SU-DHL-6 (cell line): ENCODE measurements at regions not wholly inside any gene's neighbourhood (a gene's known extent, or its start where the extent isn't known, plus 50 kb on each side); places are given as distances from the start of the nearest gene placed in this dataset.
"Not testable (repeated sequence)": the region's sequence is repeated elsewhere in the genome, so short reads cannot be mapped to it uniquely, and the experiment has no call there.

ENCODE experiments used
- H2AFZ ChIP-seq: fragments of 200-600 bp; sonication (generic); 2 replicates; pipeline ENCODE4 v1.6.1; 2014; ENCODE audit warnings: low read depth, mild to moderate bottlenecking, moderate library complexity, mixed read lengths, antibody characterized with exemption, low read length; ENCODE audit not compliant: severe bottlenecking
- H3F3A ChIP-seq: fragments of 200-600 bp; shearing (Covaris generic); 2 replicates; pipeline ENCODE4 v1.6.0; 2016; ENCODE audit warnings: antibody characterized with exemption, mild to moderate bottlenecking; ENCODE audit not compliant: insufficient read depth
- H3K27ac ChIP-seq: fragments of 200-600 bp; sonication (generic); 2 replicates; pipeline ENCODE4 v1.5.1; 2016; ENCODE audit warnings: low read depth, mild to moderate bottlenecking, low read length, moderate library complexity, mixed read lengths
- H3K27me3 ChIP-seq: fragments of 200-600 bp; sonication (generic), shearing (Covaris generic); 2 replicates; pipeline ENCODE4 v1.6.0; 2014; ENCODE audit warnings: mild to moderate bottlenecking, low read length
- H3K36me3 ChIP-seq: fragments of 200-600 bp; sonication (generic); 2 replicates; pipeline ENCODE4 v1.6.1; 2014; ENCODE audit warnings: mild to moderate bottlenecking, low read length, mixed read lengths
- H3K4me2 ChIP-seq: fragments of 300-600, 200-600 bp; shearing (Covaris generic), sonication (generic); 2 replicates; pipeline ENCODE4 v1.6.0; 2014; ENCODE audit warnings: low read length, low read depth, mild to moderate bottlenecking; ENCODE audit not compliant: poor library complexity, severe bottlenecking
- H3K4me3 ChIP-seq: fragments of 200-600 bp; sonication (generic); 2 replicates; pipeline ENCODE4 v1.5.1; 2014; ENCODE audit warnings: antibody characterized with exemption, low read length, mild to moderate bottlenecking, mixed read lengths; ENCODE audit not compliant: insufficient read depth, poor library complexity, severe bottlenecking
- H3K79me2 ChIP-seq: fragments of 200-600 bp; sonication (generic); 2 replicates; pipeline ENCODE4 v1.6.1; 2014; ENCODE audit warnings: mild to moderate bottlenecking, low read length, moderate library complexity; ENCODE audit not compliant: insufficient read depth
- H3K9ac ChIP-seq: fragments of 200-600 bp; sonication (generic); 2 replicates; pipeline ENCODE4 v1.7.0; 2014; ENCODE audit warnings: mild to moderate bottlenecking, low read length
- H3K9me2 ChIP-seq: fragments of 200-600 bp; sonication (generic); replicated peaks from 2 replicates; pipeline ENCODE4 v1.6.1; 2014; ENCODE audit warnings: low read length; ENCODE audit not compliant: insufficient read depth
- H3K9me3 ChIP-seq: fragments of 200-600 bp; sonication (generic); 2 replicates; pipeline ENCODE4 v1.6.1; 2014; ENCODE audit warnings: low read length, mixed read lengths; ENCODE audit not compliant: insufficient read depth
- H4K20me1 ChIP-seq: fragments of 200-600 bp; sonication (generic); 2 replicates; pipeline ENCODE4 v1.6.1; 2014; ENCODE audit warnings: low read depth, mild to moderate bottlenecking, antibody characterized with exemption, low read length, moderate library complexity, mixed read lengths
- EZH2phosphoT487 ChIP-seq: fragments of 200-600 bp; sonication (generic), shearing (Covaris generic); conservative IDR thresholded peaks from 2 replicates; pipeline ENCODE4 v1.6.1; 2018; ENCODE audit warnings: mild to moderate bottlenecking, antibody characterized with exemption, low read length, moderate library complexity, mixed read lengths
- TF ChIP-seq, protein P1 (sequence below): fragments of 200-600 bp; sonication (generic); IDR thresholded peaks from one replicate; pipeline ENCODE4 v1.5.1; 2017; ENCODE audit warnings: antibody characterized with exemption, mild to moderate bottlenecking, low read length, moderate library complexity; ENCODE audit not compliant: insufficient read depth, poor library complexity, severe bottlenecking

DNA sequence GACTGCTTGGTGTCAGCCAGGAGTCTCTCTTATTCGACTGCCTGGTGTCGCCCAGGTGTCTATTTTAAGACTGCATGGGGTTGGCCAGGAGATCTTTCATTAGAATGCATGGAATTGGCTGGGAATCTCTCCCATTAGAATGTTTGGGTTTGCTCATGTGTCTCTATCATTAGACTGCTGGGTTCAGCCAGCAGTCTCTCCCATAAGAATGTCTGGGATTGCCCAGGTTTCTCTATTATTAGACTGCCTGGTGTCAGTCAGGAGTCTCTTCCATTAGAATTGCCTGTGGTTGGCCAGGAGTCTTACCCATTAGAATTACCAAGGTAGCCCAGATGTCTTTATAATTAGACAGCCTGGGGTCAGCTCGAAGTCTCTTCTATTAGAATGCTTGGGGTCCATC is 1496.0 kb downstream of the UQCRFS1 start:
- Histone ChIP-seq H4K20me1 (no peaks in the 10 kb centered on the region), H3K27ac (no peak overlapping the region), H3K9ac (no peak overlapping the region), H3K9me2 (no peaks in the 10 kb centered on the region), H3F3A (no peaks in the 10 kb centered on the region), H3K36me3 (no peaks in the 10 kb centered on the region), H3K9me3 (peaks cover 20% of the 10 kb centered on the region; the same call in 1 of the 2 replicates), H3K27me3 (no peaks in the 10 kb centered on the region), H3K79me2 (no peaks in the 10 kb centered on the region), H3K4me3 (no peak overlapping the region), H2AFZ (no peak overlapping the region), H3K4me2 (no peak overlapping the region)
- TF ChIP-seq EZH2phosphoT487: no peak
- TF ChIP-seq, protein P1, sequence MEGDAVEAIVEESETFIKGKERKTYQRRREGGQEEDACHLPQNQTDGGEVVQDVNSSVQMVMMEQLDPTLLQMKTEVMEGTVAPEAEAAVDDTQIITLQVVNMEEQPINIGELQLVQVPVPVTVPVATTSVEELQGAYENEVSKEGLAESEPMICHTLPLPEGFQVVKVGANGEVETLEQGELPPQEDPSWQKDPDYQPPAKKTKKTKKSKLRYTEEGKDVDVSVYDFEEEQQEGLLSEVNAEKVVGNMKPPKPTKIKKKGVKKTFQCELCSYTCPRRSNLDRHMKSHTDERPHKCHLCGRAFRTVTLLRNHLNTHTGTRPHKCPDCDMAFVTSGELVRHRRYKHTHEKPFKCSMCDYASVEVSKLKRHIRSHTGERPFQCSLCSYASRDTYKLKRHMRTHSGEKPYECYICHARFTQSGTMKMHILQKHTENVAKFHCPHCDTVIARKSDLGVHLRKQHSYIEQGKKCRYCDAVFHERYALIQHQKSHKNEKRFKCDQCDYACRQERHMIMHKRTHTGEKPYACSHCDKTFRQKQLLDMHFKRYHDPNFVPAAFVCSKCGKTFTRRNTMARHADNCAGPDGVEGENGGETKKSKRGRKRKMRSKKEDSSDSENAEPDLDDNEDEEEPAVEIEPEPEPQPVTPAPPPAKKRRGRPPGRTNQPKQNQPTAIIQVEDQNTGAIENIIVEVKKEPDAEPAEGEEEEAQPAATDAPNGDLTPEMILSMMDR: no peak

DNA sequence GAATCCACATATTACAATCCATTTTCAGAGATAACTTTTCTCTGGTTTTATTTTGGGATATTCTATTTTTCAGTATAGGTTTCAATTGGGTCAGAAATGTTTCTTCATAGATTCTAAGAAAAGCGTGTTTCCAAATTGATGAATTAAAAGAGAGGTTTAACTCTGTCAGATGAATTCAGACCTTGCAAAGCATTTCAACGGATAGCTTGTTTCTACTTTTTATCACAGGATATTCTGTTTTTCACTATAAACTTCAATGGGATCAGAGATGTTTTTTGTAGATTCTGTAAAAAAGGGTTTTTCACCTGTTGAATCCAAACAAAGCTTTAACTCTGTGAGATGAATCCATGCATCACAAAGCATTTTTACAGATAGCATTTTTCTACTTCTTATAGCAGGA is 1498.1 kb downstream of the UQCRFS1 start:
- Histone ChIP-seq H3K36me3 (no peaks in the 10 kb centered on the region), H3K79me2 (no peaks in the 10 kb centered on the region), H3F3A (no peaks in the 10 kb centered on the region), H3K4me3 (no peak overlapping the region), H3K9ac (no peak overlapping the region), H3K9me3 (peaks cover 20% of the 10 kb centered on the region; the same call in 1 of the 2 replicates), H3K9me2 (no peaks in the 10 kb centered on the region), H4K20me1 (no peaks in the 10 kb centered on the region), H2AFZ (no peak overlapping the region), H3K27ac (no peak overlapping the region), H3K27me3 (no peaks in the 10 kb centered on the region), H3K4me2 (no peak overlapping the region)
- TF ChIP-seq EZH2phosphoT487: no peak
- TF ChIP-seq, protein P1: no peak

DNA sequence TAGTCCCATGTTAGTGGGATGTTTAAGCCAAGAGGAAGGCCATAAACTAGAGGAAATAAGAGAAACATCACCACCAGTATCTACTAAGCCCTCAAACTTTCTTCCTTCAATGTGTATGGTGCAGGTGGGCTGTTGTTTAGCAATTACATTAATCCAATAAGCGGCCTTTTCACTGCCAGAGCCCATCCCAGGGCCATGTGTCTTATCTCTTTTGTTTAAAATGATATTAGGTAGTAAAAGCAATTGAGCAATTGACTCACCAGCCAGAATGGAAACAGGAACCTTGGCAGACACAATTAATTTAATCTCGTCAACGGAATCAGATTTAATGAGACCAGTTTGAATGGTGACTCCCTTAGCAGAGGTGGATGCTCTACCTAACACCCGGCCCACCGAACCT is 1503.5 kb downstream of the UQCRFS1 start:
- TF ChIP-seq EZH2phosphoT487: no peak
- TF ChIP-seq, protein P1: no peak
- H3K9ac ChIP-seq: no peak overlapping the region
- 0 out of 2 replicates have a peak, but pooled peaks cover 9% of the 10 kb centered on the region for H3K9me3 ChIP-seq
- no peak overlapping the region for H2AFZ ChIP-seq
- H3F3A ChIP-seq: no peaks in the 10 kb centered on the region
- H3K9me2 ChIP-seq: no peaks in the 10 kb centered on the region
- no peak overlapping the region for H3K4me2 ChIP-seq
- H3K4me3 ChIP-seq: no peak overlapping the region
- H3K27ac ChIP-seq: no peak overlapping the region
- no peaks in the 10 kb centered on the region for H4K20me1 ChIP-seq
- H3K36me3 ChIP-seq: no peaks in the 10 kb centered on the region
- H3K27me3 ChIP-seq: no peaks in the 10 kb centered on the region
- H3K79me2 ChIP-seq: no peaks in the 10 kb centered on the region

DNA sequence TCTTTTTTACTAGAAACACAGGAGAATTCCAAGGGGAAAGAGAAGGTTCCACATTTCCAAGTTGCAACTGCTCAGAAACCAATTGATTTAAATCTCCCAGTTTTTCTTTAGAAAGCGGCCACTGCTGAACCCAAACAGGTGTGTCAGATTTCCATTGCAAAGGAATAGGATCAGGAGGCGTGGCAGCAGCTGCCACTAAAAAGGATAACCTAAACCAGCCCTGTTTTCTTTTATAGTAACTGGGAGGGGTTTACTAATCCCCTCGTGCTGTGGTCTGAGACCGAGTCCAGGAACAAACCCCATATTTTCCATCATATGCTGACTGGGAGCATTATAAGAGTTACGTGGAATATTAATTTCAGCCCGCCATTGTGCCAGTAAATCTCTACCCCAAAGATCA is 1504.0 kb downstream of the UQCRFS1 start:
- H3K27ac ChIP-seq, H4K20me1 ChIP-seq, H3F3A ChIP-seq, H3K79me2 ChIP-seq, H3K4me3 ChIP-seq, H3K9me3 ChIP-seq, H3K27me3 ChIP-seq, H3K36me3 ChIP-seq, H3K9ac ChIP-seq, H3K4me2 ChIP-seq, H2AFZ ChIP-seq, H3K9me2 ChIP-seq: not testable (repeated sequence)

DNA sequence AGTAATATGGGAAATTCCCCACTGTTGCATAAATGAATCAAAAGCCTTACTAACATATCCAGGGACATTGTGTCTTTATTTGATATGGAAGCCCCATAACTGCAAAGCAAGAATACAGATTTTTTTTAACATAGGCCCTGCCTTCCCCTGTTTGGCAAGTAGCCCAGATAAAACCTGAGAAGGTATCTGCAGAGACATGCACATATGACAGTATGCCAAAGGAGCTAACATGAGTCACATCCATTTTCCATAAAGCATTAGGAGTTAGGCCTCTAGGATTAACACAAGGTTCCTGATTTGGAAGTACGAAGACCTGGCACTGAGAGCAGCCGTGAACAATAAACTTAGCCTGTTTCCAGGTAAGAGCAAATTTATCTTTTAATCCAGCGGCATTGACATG is 1505.9 kb downstream of the UQCRFS1 start:
- not testable (repeated sequence) for H2AFZ ChIP-seq, H3K4me2 ChIP-seq, H3K9me2 ChIP-seq, H3K79me2 ChIP-seq, H3F3A ChIP-seq, H3K27me3 ChIP-seq, H3K27ac ChIP-seq, H4K20me1 ChIP-seq, H3K9ac ChIP-seq, H3K4me3 ChIP-seq, H3K9me3 ChIP-seq, H3K36me3 ChIP-seq
